H54 (cell line): ENCODE measurements at regions not wholly inside any gene's neighbourhood (a gene's known extent, or its start where the extent isn't known, plus 50 kb on each side); places are given as distances from the start of the nearest gene placed in this dataset.

Experiments used
- DNase-seq: peaks from one replicate; pipeline ENCODE4 v3.0.0; 2011; ENCODE audit warnings: low spot score, mixed read lengths; ENCODE audit not compliant: insufficient read length
- FAIRE-seq: peaks from 3 replicates; lab custom pipeline; 2011; peaks lifted over from hg19 to GRCh38; lab: Jason Lieb, UNC
- POLR2A ChIP-seq: IDR thresholded peaks from 2 replicates; pipeline ENCODE4 v1.6.1; 2011; ENCODE audit warnings: low read depth, mild to moderate bottlenecking, low read length

DNA sequence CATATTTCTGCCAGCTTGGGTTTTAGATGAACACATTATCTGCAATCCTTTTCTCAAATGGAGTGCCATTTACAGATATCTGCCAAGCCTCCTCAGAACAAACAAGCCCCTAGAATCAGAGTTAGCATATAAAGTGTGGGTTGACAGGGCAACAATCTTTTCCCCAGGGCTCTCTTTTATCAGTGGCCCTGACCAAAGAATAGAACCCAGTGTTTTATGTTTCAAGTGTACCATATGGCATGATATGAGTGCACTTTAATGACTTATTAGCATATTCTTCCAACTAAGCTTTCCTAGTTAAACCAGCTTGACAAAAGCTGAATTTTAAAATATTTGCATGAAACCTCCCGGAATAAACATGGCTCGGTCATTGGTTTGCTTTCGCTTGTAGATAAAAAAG, 57.3 kb downstream of the EVX1 start:
- FAIRE-seq: no peak
- no peak for TF ChIP-seq POLR2A
- DNase-seq: no peak

DNA sequence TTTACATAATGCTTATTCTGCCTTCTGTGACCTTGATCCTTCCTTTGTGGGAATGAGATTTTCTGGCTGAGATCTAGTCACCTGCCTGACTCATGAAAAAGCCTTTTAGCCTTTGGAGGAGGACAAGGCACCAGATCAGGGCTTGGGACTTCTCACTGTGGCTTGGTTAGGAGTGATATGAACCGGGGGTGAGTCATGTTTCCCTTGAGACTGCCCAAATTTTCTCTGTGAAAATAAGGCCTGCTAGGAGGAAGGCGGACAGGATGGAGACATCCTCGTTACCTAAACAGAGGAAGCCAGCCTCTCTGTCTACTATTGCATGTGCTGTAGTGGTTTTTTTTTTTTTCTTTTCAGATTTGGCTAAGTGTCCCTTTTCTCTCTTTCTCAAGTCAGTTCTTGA, 57.8 kb downstream of the EVX1 start:
- FAIRE-seq (peak; percentile 6), DNase-seq (peak; percentile 46)
- no peak for TF ChIP-seq POLR2A

DNA sequence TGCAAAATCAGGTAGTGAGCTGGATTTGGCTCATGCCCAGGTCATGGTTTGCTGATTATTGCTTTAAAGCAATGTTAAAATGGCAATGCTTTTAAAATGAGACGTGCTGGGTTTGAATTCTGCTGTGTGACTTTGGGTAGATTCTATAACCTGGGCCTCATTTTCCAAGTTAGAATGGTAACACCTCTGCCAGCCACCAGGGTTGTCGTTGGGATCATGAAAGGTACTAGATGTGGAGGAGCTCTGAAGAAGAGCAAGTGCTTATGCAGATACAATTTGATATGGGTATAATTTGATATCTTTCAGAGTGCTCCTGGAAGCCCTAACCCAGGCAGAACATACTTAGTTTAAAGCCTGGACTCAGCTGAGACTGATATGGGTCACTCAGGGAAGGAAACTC, 60.0 kb downstream of the EVX1 start:
- FAIRE-seq (no peak), DNase-seq (no peak)
- TF ChIP-seq POLR2A: no peak

DNA sequence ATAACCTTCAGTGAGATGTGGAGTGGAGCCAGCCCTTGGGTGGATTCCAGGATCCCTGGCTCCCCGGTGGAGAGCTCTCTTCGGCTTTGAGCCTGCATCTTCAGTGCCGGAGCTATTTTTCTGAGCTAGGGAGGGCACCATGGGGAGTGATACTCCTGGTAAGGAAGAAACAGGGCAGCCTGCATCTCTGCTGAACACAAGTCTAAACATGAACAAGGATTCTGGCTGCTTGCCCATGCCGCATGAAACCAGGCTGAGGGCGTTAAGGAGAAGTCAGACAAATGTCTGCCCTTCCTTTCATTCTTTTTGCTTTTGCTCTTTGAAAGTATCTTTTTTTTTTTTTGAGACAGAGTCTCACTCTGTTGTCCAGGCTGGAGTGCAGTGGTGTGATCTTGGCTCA, 60.4 kb downstream of the EVX1 start:
- DNase-seq (no peak), FAIRE-seq (no peak)
- no peak for TF ChIP-seq POLR2A

DNA sequence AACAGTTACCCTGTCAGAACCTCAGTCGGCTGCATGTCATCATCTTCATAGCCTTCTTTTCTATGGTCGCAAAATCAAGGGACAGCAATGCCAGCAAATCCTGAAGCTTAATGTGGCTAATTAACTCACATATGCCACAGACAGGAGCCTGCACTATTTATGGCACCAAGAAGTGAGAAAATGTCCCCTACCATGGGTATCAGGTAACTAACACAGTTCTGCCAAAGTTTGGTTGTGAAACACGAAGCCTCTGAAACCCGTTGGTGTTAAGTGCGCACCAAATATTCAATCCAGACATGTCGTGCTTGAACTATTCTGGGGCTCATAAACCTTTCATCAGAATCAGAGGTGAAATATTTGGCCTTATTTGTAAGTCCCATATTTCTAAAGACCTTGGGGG, 63.3 kb downstream of the EVX1 start:
- no peak for TF ChIP-seq POLR2A
- no peak for FAIRE-seq
- DNase-seq: no peak

DNA sequence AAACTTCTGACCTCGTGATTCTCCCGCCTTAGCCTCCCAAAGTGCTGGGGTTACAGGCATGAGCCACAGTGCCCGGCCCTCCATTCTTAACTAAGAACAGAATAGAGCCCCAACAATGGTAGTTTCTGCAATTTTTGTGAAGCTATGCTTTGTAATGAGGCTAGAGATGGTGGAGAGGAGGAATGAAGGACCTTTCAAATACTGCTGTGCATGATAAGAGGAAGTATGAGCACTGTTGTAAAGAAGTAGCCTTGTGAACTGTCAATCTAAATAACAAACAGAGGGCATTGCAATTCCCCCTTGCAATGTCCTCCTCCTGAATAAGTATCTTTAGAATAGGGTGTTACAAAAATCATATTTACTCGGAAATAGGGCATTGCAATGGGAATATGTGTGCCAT, 70.2 kb downstream of the EVX1 start:
- DNase-seq (no peak), FAIRE-seq (no peak)
- TF ChIP-seq POLR2A: no peak

DNA sequence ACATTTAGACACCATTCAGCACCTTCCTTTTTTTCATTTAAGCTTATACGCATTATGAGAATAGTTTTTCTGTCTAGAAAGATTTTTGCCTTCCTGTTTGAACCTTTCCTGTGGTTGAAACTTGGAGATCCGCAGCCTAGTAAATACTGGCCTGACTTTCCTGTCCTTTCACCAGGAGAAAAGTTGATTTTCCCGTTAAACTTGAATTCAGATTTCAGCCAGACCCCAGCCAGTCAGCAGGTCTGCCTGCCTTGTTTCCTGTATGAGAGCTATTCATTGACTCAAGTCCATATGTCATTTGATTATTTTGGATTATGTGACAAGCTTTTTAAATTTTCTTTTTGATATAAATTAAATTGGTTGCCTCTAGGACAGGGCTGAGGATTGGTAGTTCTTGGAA, 71.5 kb downstream of the EVX1 start:
- DNase-seq (no peak), FAIRE-seq (no peak)
- no peak for TF ChIP-seq POLR2A

DNA sequence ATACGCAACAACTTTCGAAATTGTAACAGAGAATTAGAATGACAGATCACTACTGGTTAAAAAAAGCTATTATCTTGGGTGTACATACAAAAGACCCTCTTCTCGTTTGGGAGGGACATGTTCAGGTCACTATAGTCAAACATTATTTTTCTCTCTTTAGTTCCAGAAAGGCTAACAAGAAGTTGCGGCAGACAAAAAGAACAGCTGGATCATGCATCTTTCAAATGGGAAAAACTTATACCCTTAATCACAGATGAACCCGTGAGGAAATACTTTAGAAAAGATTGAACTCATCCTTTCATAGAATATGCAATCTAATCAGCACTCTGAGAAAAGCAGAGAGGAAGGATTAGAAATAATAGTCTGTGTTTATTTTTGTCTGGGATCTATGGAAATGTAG, 72.5 kb downstream of the EVX1 start:
- DNase-seq: no peak
- no peak for FAIRE-seq
- no peak for TF ChIP-seq POLR2A

DNA sequence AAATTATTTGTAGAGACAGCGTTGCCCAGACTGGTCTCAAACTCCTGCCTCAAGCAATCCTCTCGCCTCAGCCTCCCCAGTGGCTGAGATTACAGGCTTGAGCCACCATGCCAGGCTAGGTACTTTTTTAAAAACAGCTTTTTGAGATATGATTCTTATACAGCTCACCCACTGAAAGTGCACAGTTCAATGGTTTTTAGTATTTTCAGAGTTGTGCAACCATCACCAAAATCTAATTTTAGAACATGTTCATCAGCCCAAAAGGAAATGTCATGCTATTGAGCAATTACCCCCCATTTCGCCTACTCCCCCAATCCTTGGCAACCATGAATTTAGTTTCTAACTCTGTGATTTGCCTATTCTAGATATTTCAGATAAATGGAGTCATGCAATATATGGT, 73.7 kb downstream of the EVX1 start:
- TF ChIP-seq POLR2A: no peak
- FAIRE-seq: no peak
- no peak for DNase-seq

DNA sequence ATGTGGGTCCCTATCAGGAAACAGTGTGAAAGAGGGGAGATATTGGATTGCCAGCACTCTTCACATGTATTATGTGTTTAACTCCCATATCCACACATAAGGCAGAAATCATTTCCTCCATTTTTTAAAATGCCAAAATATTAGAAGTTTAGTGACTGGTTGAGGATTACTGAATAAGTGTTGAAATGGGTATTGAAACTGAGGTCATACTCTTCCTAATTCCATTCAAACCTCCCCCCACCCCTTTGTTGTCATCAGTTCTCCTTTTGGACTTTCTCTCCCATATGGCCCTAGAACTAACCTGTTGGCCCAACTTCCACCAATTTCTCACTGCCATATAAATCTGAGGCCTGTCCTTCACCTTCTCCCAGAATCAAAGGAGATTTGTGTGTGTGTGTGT, 81.6 kb downstream of the EVX1 start:
- FAIRE-seq: no peak
- TF ChIP-seq POLR2A: no peak

DNA sequence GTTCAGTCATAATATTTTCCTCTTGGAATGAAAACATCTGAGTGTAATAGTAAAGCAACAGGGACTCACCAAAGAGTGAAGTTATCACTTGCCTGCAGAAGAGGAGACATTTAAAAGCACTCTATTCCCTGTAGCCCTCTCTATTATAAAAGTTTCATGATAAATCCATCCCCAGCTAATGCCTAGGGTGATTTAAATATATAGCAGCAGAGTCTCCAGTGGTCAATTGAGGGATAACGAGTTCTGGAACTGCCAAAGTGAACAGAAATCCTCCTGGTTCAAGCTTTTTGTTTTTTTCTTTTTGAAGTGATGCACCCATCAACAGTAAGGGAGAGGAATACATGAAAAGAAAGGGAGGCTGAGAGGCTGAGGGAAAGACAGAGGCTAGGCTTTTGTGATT, 87.3 kb downstream of the EVX1 start:
- FAIRE-seq (no peak), DNase-seq (peak; percentile 19)

More for the DNA sequence above, 81.6 kb downstream of the EVX1 start:
- no peak for DNase-seq

DNA sequence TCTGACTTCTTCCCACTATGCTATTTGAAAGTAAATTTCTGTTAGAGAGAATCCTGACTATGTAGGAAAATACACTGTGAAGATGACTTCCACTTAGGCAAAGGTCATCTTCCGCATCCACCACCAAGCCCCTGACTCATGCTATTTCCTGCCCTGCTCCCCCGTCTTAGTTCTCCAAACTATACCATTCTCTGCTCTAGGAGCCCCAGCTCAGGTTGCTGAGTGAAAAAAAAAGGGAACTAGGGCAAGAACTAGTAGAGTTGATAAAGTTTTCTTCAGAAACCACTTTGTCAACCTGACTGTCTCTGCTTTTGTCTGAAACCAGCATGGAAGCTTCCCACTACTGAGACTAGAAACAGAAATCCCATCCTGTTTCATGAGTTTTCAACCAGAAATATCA, 96.9 kb downstream of the EVX1 start:
- no peak for TF ChIP-seq POLR2A
- DNase-seq (peak; percentile 17), FAIRE-seq (no peak)

More for the DNA sequence above, 87.3 kb downstream of the EVX1 start:
- no peak for TF ChIP-seq POLR2A

DNA sequence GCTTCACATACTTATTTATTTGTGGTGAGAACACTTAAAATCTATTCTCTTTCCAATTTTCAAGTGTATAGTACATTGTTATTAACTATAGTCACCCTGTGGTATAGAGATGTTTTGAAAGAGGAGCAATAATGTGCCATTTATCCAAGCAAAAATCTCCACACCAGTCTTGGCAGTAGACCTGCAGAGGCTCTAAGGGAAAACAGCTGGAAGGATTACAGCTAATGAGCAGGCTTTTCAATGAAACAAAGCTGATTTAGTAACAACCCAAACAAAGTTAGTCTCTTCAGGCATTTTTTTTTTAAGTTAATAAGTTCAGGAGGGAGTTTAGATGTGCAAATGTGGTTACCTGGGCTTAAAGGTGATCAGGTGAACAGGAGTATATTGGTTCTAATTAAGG, 101.9 kb downstream of the EVX1 start:
- TF ChIP-seq POLR2A: no peak
- FAIRE-seq (no peak), DNase-seq (no peak)

DNA sequence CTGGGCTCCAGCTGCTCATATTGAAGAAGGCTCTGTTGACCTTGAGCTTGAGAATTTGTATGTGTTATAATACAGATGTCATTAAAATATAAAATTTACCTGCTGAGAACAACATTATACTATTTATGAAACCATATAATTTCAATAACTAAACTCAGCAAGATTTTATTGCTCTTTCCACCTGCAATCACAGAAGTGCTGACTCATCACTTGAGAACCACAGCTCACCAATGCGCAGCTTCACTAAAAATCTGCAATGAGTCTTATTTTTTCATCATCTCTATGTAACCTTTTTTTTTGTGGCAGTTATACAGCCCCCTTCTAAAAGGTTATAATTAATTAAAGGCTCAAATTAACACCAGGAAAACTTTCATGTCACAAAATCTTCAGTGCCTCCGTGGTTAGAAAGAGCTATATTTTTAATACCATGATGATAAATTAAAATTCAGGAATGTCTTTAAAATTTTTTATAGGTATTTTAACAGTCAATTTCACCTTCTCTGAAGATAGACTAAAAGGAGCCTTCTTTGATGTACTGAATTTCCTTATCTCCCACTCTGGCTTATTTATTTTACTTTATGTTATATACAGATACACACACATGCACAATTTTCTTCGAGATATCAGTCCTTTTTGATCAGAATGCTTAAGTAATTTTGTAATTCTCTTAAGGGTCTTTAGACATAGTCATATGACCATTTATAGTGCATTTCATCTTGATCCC, 102.7 kb downstream of the EVX1 start:
- no peak for FAIRE-seq
- TF ChIP-seq POLR2A: no peak
- no peak for DNase-seq

DNA sequence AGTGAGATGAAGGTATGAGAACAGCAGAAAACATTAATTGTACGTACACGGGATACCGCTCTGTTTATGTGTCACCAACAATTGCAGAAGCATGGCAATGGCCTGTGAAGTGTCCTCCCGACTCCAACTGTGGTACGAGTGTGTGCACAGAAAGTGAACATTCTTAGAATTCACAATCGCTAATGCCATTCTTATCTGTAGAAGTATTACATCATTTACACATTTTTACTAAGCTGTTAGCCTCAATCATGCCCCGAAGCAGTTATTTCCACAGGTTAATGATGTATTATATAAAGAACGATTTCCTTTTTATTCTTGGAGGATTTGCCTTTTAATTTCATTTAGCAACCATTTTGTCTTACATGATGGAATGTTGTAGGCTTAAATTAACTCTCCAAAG, 103.4 kb downstream of the EVX1 start:
- TF ChIP-seq POLR2A: no peak
- no peak for DNase-seq
- no peak for FAIRE-seq
